Frontal cortex (tissue), 3 donors: ENCODE measurements at regions not wholly inside any gene's neighbourhood (a gene's known extent, or its start where the extent isn't known, plus 50 kb on each side); places are given as distances from the start of the nearest gene placed in this dataset.
"Not testable (repeated sequence)": the region's sequence is repeated elsewhere in the genome, so short reads cannot be mapped to it uniquely, and the experiment has no call there.

ENCODE experiments used
- DNase-seq, 2 donors: peaks; one replicate each; pipeline ENCODE4 v3.0.0; 2012; ENCODE audit warnings: low spot score in 2 of 2
- FAIRE-seq: peaks from 2 replicates; lab custom pipeline; 2012; peaks lifted over from hg19 to GRCh38; lab: Jason Lieb, UNC
- donor health status: control.
- donor health status: control.
- donor health status: control.

GRCh38 chr7:68820321-68820720 is 778.0 kb upstream of the AUTS2 start:
- DNase-seq (no peak), FAIRE-seq (no peak)

- no peak for FAIRE-seq
Observed at GRCh38 chr7:68821846-68822245, 776.4 kb upstream of the AUTS2 start.

GRCh38 chr7:68823996-68824780 is 774.1 kb upstream of the AUTS2 start:
- no peak for DNase-seq
- FAIRE-seq, result no peak

More at GRCh38 chr7:68821846-68822245, 776.4 kb upstream of the AUTS2 start:
- no peak for DNase-seq

- FAIRE-seq, result no peak
- no peak for DNase-seq
Observed at GRCh38 chr7:68828575-68828974, 769.7 kb upstream of the AUTS2 start.

GRCh38 chr7:68833422-68833821 is 764.9 kb upstream of the AUTS2 start:
- DNase-seq, result no peak
- no peak for FAIRE-seq

- no peak for FAIRE-seq
- DNase-seq, result no peak
Observed at GRCh38 chr7:68839014-68839413, 759.3 kb upstream of the AUTS2 start.

GRCh38 chr7:68840991-68841390 is 757.3 kb upstream of the AUTS2 start:
- DNase-seq, result no peak
- FAIRE-seq, result no peak

GRCh38 chr7:68843985-68844384 is 754.3 kb upstream of the AUTS2 start:
- not testable (repeated sequence) for FAIRE-seq, DNase-seq

- FAIRE-seq, result no peak
- no peak for DNase-seq
Observed at GRCh38 chr7:68846811-68847325, 751.4 kb upstream of the AUTS2 start.

GRCh38 chr7:68853254-68853653 is 745.0 kb upstream of the AUTS2 start:
- no peak for FAIRE-seq
- DNase-seq, result no peak

GRCh38 chr7:68857571-68857970 is 740.7 kb upstream of the AUTS2 start:
- no peak for DNase-seq
- no peak for FAIRE-seq

GRCh38 chr7:68858497-68858896 is 739.8 kb upstream of the AUTS2 start:
- DNase-seq (no peak), FAIRE-seq (no peak)

- no peak for DNase-seq
Observed at GRCh38 chr7:68861171-68861570, 737.1 kb upstream of the AUTS2 start.

GRCh38 chr7:68862261-68862660 is 736.0 kb upstream of the AUTS2 start:
- FAIRE-seq (no peak), DNase-seq (no peak)

More at GRCh38 chr7:68861171-68861570, 737.1 kb upstream of the AUTS2 start:
- FAIRE-seq, result no peak

- DNase-seq, result no peak
- FAIRE-seq, result no peak
Observed at GRCh38 chr7:68862736-68863135, 735.5 kb upstream of the AUTS2 start.

- DNase-seq, result no peak
- FAIRE-seq, result no peak
Observed at GRCh38 chr7:68865351-68866199, 732.7 kb upstream of the AUTS2 start.

GRCh38 chr7:68866200-68866570 is 732.1 kb upstream of the AUTS2 start:
- DNase-seq (no peak), FAIRE-seq (no peak)

GRCh38 chr7:68866721-68867120 is 731.6 kb upstream of the AUTS2 start:
- FAIRE-seq, DNase-seq: not testable (repeated sequence)

GRCh38 chr7:68868978-68869377 is 729.3 kb upstream of the AUTS2 start:
- DNase-seq (no peak), FAIRE-seq (no peak)

- DNase-seq (no peak), FAIRE-seq (no peak)
Observed at GRCh38 chr7:68873616-68874015, 724.7 kb upstream of the AUTS2 start.

- DNase-seq, result no peak
- no peak for FAIRE-seq
Observed at GRCh38 chr7:68875857-68876256, 722.4 kb upstream of the AUTS2 start.
